OCI-LY3 (cell line): ENCODE measurements at regions not wholly inside any gene's neighbourhood (a gene's known extent, or its start where the extent isn't known, plus 50 kb on each side); places are given as distances from the start of the nearest gene placed in this dataset.

Source experiments
- CTCF ChIP-seq: fragments of 200-600, 300-600 bp; sonication (generic); IDR thresholded peaks from 2 replicates; pipeline ENCODE4 v1.5.1; 2014; ENCODE audit warnings: antibody characterized with exemption, low read length, low read depth
- EZH2phosphoT487 ChIP-seq: fragments of 200-600 bp; shearing (Covaris generic); IDR thresholded peaks from 2 replicates; pipeline ENCODE4 v1.6.1; 2018; ENCODE audit warnings: antibody characterized with exemption, mixed run types, low read depth

- no peak for TF ChIP-seq CTCF
- TF ChIP-seq EZH2phosphoT487: no peak
Observed at GRCh38 chr12:17286874-17287273, 680.9 kb upstream of the LMO3 start.
